ENCODE measurements at regions not wholly inside any gene's neighbourhood (a gene's known extent, or its start where the extent isn't known, plus 50 kb on each side); places are given as distances from the start of the nearest gene placed in this dataset.

- no peak for ATAC-seq
- no peaks in the 10 kb centered on the region for H3K27me3 ChIP-seq (ENCODE audit: control insufficient read depth in 1 of 2, insufficient read depth in 2 of 2, low read length in 2 of 2)
- H3K36me3 ChIP-seq (replicated peaks in 1 of 2; ENCODE audit: control insufficient read depth in 1 of 2, insufficient read depth in 2 of 2, low read length in 2 of 2): no peaks in the 10 kb centered on the region
- H4K20me1 ChIP-seq (ENCODE audit: insufficient read depth, low read length): no peaks in the 10 kb centered on the region
- POLR2A ChIA-PET: no interaction called here
- no peak overlapping the region for H3K9ac ChIP-seq (ENCODE audit: insufficient read depth, low read depth, low read length)
- in situ Hi-C loops (cut with HindIII; ENCODE audit: extremely low pct_ligation_motif_present, low pct_unique_long_range_greater_than_20kb): no loop called here
- CTCF ChIA-PET (ENCODE audit: low intra/inter-chr PET ratio, low total read pairs): no interaction called here
- intact Hi-C loops (cut with micrococcal nuclease; ENCODE audit: unreplicated experiment): no loop called here
- no TSS peak for BruUV-seq (replicated peaks)
- 35% methylated on average over 4 of the region's 4 CpGs for WGBS (ENCODE audit: low lambda C conversion rate)
- H3K9me3 ChIP-seq (ENCODE audit: low read length): no peaks in the 10 kb centered on the region
- H2AFZ ChIP-seq (ENCODE audit: low read length): no peak overlapping the region
- H3K79me2 ChIP-seq (ENCODE audit: insufficient read depth, low read length): no peaks in the 10 kb centered on the region
- H3K4me1 ChIP-seq (ENCODE audit: insufficient read depth, low read length): no peaks in the 10 kb centered on the region
- no peak for FAIRE-seq
- TF ChIP-seq MYNN (CRISPR knock-in tag; IDR thresholded peaks at IDR 0.05; ENCODE audit: low read depth) (no peak), TARDBP (CRISPR knock-in tag; IDR thresholded peaks at IDR 0.05) (no peak), HHEX (CRISPR knock-in tag; IDR thresholded peaks at IDR 0.05) (no peak), ZHX1 (CRISPR knock-in tag; IDR thresholded peaks at IDR 0.05; ENCODE audit: low read depth) (no peak), JARID2 (CRISPR knock-in tag; IDR thresholded peaks at IDR 0.05; ENCODE audit: insufficient replicate concordance) (no peak), ZNF124 (CRISPR knock-in tag; IDR thresholded peaks at IDR 0.05) (no peak), DRAP1 (CRISPR knock-in tag; IDR thresholded peaks at IDR 0.05) (no peak), NRL (CRISPR knock-in tag; IDR thresholded peaks at IDR 0.05; ENCODE audit: borderline replicate concordance) (no peak), ZNF746 (CRISPR knock-in tag; IDR thresholded peaks at IDR 0.05) (no peak), ZNF549 (CRISPR knock-in tag; IDR thresholded peaks at IDR 0.05) (no peak)
- H3K27ac ChIP-seq (ENCODE audit: extremely low read length, insufficient read depth, low read length): no peak overlapping the region
- H3K4me2 ChIP-seq (ENCODE audit: low read depth, low read length): no peak overlapping the region
- DNase-seq (ENCODE audit: low spot score): no peak
- H3K4me3 ChIP-seq (replicated peaks in 1 of 3; ENCODE audit: insufficient read depth in 1 of 3, low read depth in 2 of 3, low read length in 3 of 3): no peak overlapping the region
These were observed 1246.1 kb upstream of the TENM4 start for GRCh38 chr11:80686889-80687288.
